A549 (cell line): ENCODE measurements at regions not wholly inside any gene's neighbourhood (a gene's known extent, or its start where the extent isn't known, plus 50 kb on each side); places are given as distances from the start of the nearest gene placed in this dataset.

Experiments used
- ATAC-seq, 2 experiments: fragments of 200-7000 bp in 1 of 2; fragments of >200 bp in 1 of 2; cut with Nextera tagmentation in 1 of 2; cut with Tn5 transposase in 1 of 2; 3 replicates each; pipeline versions ENCODE4 v1.8.0 to v1.9.1; 2018 to 2020; ENCODE audit warnings: mild to moderate bottlenecking in 1 of 2, moderate library complexity in 1 of 2
- CTCF ChIA-PET: fragments of 300-600 bp; sonication (Branson Sonifier 250); formaldehyde crosslinking; extraction: SDS; loops from one replicate; lab custom pipeline; 2021; ENCODE audit warnings: antibody characterized with exemption, inconsistent platforms; lab: Yijun Ruan, JAX
- POLR2A ChIA-PET: fragments of 350-600 bp; formaldehyde crosslinking; extraction: SDS; loops from one replicate; lab custom pipeline; 2021; ENCODE audit warnings: antibody characterized with exemption, inconsistent platforms; lab: Yijun Ruan, JAX
- DNase-seq, 2 experiments: peaks; one replicate each; pipeline versions ENCODE4 v3.0.0 to v3.0.0-alpha.2; 2011 to 2016; ENCODE audit warnings: low read depth in 1 of 2, low spot score in 1 of 2
- FAIRE-seq: peaks from 2 replicates; lab custom pipeline; 2011; peaks lifted over from hg19 to GRCh38; lab: Jason Lieb, UNC
- H3K27ac ChIP-seq, 2 experiments: fragments of >200 bp; sonication (Bioruptor Twin); formaldehyde crosslinking; 3 replicates each; pipeline ENCODE4 v1.5.1; 2016 to 2017
- H3K4me1 ChIP-seq: fragments of >200 bp; sonication (Bioruptor Twin); formaldehyde crosslinking; 3 replicates; pipeline ENCODE4 v1.6.1; 2016
- H3K4me2 ChIP-seq: fragments of >200 bp; sonication (Bioruptor Twin); formaldehyde crosslinking; 3 replicates; pipeline ENCODE4 v1.6.1; 2016
- H3K4me3 ChIP-seq: fragments of >200 bp; sonication (Bioruptor Twin); formaldehyde crosslinking; 3 replicates; pipeline ENCODE4 v1.5.1; 2016
- H3K9me3 ChIP-seq: fragments of >200 bp; sonication (Bioruptor Twin); formaldehyde crosslinking; 3 replicates; pipeline ENCODE4 v1.6.1; 2016
- CEBPB ChIP-seq, 2 experiments: fragments of >200 bp in 1 of 2; sonication (Bioruptor Twin) in 1 of 2; formaldehyde crosslinking in 1 of 2; IDR thresholded peaks; 2 replicates each; pipeline ENCODE4 v1.6.1; 2012 to 2016
- EP300 ChIP-seq, 2 experiments: fragments of >200 bp; sonication (Bioruptor Twin); formaldehyde crosslinking; IDR thresholded peaks; 2 replicates in 1 of 2; 3 replicates in 1 of 2; pipeline ENCODE4 v1.6.1; 2016 to 2017
- FOSL2 ChIP-seq, 2 experiments: fragments of 450-650 bp in 1 of 2; fragments of >200 bp in 1 of 2; sonication (Bioruptor Twin) in 1 of 2; formaldehyde crosslinking; IDR thresholded peaks; 2 replicates each; pipeline versions ENCODE4 v1.5.0 to v1.6.1; 2016 to 2020; ENCODE audit warnings: mild to moderate bottlenecking in 1 of 2, moderate library complexity in 1 of 2
- FOXS1 ChIP-seq: fragments of 250-450 bp; sonication (Bioruptor Pico); IDR thresholded peaks from 2 replicates; pipeline ENCODE4 v1.5.0; 2020; ENCODE audit warnings: mild to moderate bottlenecking, moderate library complexity
- HOXB13 ChIP-seq: fragments of 250-450 bp; sonication (Bioruptor Pico); IDR thresholded peaks from 2 replicates; pipeline ENCODE4 v1.5.0; 2020; ENCODE audit warnings: low read depth, mild to moderate bottlenecking, moderate library complexity
- JUNB ChIP-seq: fragments of >200 bp; sonication (Bioruptor Twin); formaldehyde crosslinking; IDR thresholded peaks from 2 replicates; pipeline ENCODE4 v1.6.1; 2016
- KDM5A ChIP-seq: fragments of 200-600 bp; sonication (generic); IDR thresholded peaks from 2 replicates; pipeline ENCODE4 v1.6.1; 2016; ENCODE audit warnings: antibody characterized with exemption, mild to moderate bottlenecking
- MAFK ChIP-seq: fragments of 450-650 bp; IDR thresholded peaks from 2 replicates; pipeline ENCODE4 v1.6.1; 2014; ENCODE audit not compliant: partially characterized antibody
- MAZ ChIP-seq: fragments of 150-350 bp; IDR thresholded peaks from 2 replicates; pipeline ENCODE4 v1.6.1; 2014; ENCODE audit warnings: antibody characterized with exemption, low read depth, low read length, borderline replicate concordance
- NPAS2 ChIP-seq: fragments of 250-450 bp; sonication (Bioruptor Pico); IDR thresholded peaks from 2 replicates; pipeline ENCODE4 v1.8.0; 2022; ENCODE audit warnings: mild to moderate bottlenecking, moderate library complexity, borderline replicate concordance
- RCOR1 ChIP-seq: fragments of 150-350 bp; IDR thresholded peaks from 2 replicates; pipeline ENCODE4 v1.6.1; 2014; ENCODE audit warnings: antibody characterized with exemption, low read length, low read depth
- RFX5 ChIP-seq: fragments of 450-650 bp; IDR thresholded peaks from 2 replicates; pipeline ENCODE4 v1.7.1; 2014; ENCODE audit warnings: antibody characterized with exemption, mild to moderate bottlenecking, moderate library complexity
- RNF2 ChIP-seq: fragments of 200-600 bp; sonication (generic); IDR thresholded peaks from 2 replicates; pipeline ENCODE4 v1.6.1; 2016; ENCODE audit warnings: low read depth, mild to moderate bottlenecking, antibody characterized with exemption, moderate library complexity, borderline replicate concordance
- TFCP2L1 ChIP-seq: fragments of 250-450 bp; sonication (Bioruptor Pico); IDR thresholded peaks from 2 replicates; pipeline ENCODE4 v1.5.0; 2021; ENCODE audit warnings: mild to moderate bottlenecking
- TP53 ChIP-seq: fragments of 250-450 bp; sonication (Bioruptor Pico); IDR thresholded peaks from 2 replicates; pipeline ENCODE4 v1.5.0; 2021; ENCODE audit warnings: mild to moderate bottlenecking, moderate library complexity
- ZFP36 ChIP-seq: fragments of 450-650 bp; IDR thresholded peaks from 2 replicates; pipeline ENCODE4 v1.6.1; 2014; ENCODE audit warnings: borderline replicate concordance; ENCODE audit not compliant: partially characterized antibody
- ZNF302 ChIP-seq: fragments of 250-450 bp; sonication (Bioruptor Pico); IDR thresholded peaks from 2 replicates; pipeline ENCODE4 v1.9.0; 2021; ENCODE audit warnings: inconsistent platforms, mild to moderate bottlenecking, moderate library complexity
- WGBS: methylation state at CpG from one replicate; pipeline ENCODE4 v1.1.6; 2017; ENCODE audit errors: missing lambda C conversion rate; 5-methylcytosine and 5-hydroxymethylcytosine counted together
- TF ChIP-seq, protein P1 (sequence below): fragments of 450-650 bp; IDR thresholded peaks from 2 replicates; pipeline ENCODE4 v1.6.1; 2014; ENCODE audit warnings: antibody characterized with exemption
- TF ChIP-seq, protein P2 (sequence below): fragments of >200 bp; sonication (Bioruptor Twin); formaldehyde crosslinking; IDR thresholded peaks from 3 replicates; pipeline ENCODE4 v1.6.1; 2016

DNA sequence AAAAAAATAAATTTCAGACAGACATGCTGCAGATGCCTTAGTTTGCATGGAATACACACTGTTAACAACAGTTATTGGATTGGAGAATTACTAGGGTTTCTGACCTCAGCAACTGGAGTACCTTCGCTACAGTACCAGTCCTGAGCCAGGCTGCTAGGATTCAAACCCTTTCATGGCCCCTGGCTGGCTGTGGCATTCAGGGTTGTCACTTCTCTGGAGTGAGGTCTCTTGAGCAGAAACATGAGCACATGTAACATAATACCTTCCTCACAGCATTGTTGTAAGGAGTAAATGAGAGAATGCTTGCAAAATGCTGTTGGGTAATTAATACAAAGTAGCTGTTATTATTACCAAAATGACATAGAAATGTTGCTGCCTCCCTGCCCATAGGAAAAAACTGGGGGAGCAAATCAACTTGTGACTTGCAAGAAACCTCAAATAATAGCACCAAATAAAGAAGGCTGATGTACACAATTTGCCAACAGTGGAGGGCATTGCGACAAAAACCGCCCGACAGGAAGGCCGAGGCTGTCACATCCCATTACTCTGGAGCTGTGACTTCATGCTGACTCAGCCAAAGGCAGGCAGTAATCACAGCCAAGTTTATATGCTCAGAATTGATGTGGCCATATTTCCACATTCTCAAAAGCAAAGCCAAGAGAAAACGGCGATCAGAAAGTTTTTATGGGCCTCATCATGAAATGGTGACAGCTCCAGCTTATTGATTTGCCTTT, 100.4 kb downstream of the RFC3 start:
- peak in 1 of 2 experiments; percentile 26 for DNase-seq
- Histone ChIP-seq H3K9me3 (no peaks in the 10 kb centered on the region), H3K4me2 (peak overlapping the region; percentile 39; the same call in 2 of the 3 replicates), H3K4me1 (peaks cover 8% of the 10 kb centered on the region; the same call in 1 of the 3 replicates), H3K27ac (peak overlapping the region in 1 of 2 experiments; percentile 55; a peak in 3 of 6 replicates), H3K4me3 (no peak overlapping the region)
- TF ChIP-seq MAFK (peak; percentile 92), KDM5A (no peak)
- 61% methylated on average over 7 of the region's 7 CpGs for WGBS
- CTCF ChIA-PET = interaction anchor here (1.0 to 1.2 kb wide), 2 partner anchors 12 to 14 kb away, joined by 3 to 5 read pairs; no protein-coding TSS in a partner anchor
- no peak for FAIRE-seq
- no peak for ATAC-seq
- POLR2A ChIA-PET = no interaction called here

DNA sequence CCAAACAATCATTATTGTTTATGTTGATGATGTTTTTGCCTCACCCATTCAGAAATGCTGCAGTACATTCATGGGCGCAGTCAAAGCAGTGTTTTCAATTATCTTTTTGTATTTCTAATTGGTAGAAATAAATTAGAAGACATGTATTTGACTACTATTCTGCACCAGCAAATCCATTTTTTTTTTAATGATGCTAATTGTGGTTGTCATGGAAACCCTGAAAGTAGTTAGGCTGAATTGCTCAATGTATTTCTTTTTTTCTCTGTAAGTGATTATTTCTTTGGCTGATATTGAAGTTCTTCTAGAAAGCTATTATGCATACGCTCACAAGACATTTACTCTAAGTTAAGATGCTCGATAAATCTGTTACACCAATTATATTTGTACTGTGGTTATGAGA, 101.2 kb downstream of the RFC3 start:
- Histone ChIP-seq H3K9me3 (no peaks in the 10 kb centered on the region), H3K4me2 (no peak overlapping the region), H3K4me3 (no peak overlapping the region), H3K27ac (no peak overlapping the region), H3K4me1 (peaks cover 8% of the 10 kb centered on the region; the same call in 1 of the 3 replicates)
- ATAC-seq (no peak), FAIRE-seq (no peak), DNase-seq (no peak)
- TF ChIP-seq RCOR1 (no peak), FOSL2 (IDR thresholded peaks at IDR 0.05) (no peak), FOSL2 (CRISPR knock-in tag; IDR thresholded peaks at IDR 0.05) (no peak), CEBPB (IDR thresholded peaks at IDR 0.05) (no peak), TFCP2L1 (CRISPR knock-in tag) (no peak), JUNB (no peak), RFX5 (no peak)
- TF ChIP-seq, protein P1, sequence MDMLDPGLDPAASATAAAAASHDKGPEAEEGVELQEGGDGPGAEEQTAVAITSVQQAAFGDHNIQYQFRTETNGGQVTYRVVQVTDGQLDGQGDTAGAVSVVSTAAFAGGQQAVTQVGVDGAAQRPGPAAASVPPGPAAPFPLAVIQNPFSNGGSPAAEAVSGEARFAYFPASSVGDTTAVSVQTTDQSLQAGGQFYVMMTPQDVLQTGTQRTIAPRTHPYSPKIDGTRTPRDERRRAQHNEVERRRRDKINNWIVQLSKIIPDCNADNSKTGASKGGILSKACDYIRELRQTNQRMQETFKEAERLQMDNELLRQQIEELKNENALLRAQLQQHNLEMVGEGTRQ = no peak
- WGBS = 93% methylated on average over 3 of the region's 3 CpGs
- CTCF ChIA-PET = interaction anchor here (1.2 kb wide), 1 partner anchor 11 kb away, joined by 3 read pairs; no protein-coding TSS in a partner anchor
- POLR2A ChIA-PET = no interaction called here

DNA sequence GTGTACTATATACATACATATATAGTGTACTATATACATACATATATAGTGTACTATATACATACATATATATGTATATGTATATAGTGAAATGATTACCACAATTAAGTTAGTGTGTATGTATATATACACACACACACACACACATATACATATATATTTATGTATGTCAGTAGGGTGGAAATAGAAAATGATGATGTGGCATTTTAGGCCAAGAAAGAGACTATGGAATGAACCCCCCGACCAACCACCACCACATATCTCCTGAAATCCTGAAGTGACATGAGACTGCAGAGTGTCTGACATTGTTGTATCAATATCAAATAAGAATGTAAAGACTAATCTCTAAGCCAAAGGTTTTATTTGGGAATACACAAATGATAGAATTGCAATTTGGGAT, 107.6 kb downstream of the RFC3 start:
- ATAC-seq = no peak
- no peaks in the 10 kb centered on the region for H3K4me1 ChIP-seq
- H3K27ac ChIP-seq = no peak overlapping the region
- WGBS = 58% methylated on average over 1 of the region's 1 CpG
- POLR2A ChIA-PET = no interaction called here
- no peak overlapping the region for H3K4me2 ChIP-seq
- H3K9me3 ChIP-seq = no peaks in the 10 kb centered on the region
- H3K4me3 ChIP-seq = no peak overlapping the region
- TF ChIP-seq NPAS2 (CRISPR knock-in tag) (no peak), MAFK (peak; percentile 69), ZNF302 (CRISPR knock-in tag) (no peak), FOXS1 (CRISPR knock-in tag) (no peak), HOXB13 (CRISPR knock-in tag) (no peak), KDM5A (no peak)
- TF ChIP-seq, protein P2, sequence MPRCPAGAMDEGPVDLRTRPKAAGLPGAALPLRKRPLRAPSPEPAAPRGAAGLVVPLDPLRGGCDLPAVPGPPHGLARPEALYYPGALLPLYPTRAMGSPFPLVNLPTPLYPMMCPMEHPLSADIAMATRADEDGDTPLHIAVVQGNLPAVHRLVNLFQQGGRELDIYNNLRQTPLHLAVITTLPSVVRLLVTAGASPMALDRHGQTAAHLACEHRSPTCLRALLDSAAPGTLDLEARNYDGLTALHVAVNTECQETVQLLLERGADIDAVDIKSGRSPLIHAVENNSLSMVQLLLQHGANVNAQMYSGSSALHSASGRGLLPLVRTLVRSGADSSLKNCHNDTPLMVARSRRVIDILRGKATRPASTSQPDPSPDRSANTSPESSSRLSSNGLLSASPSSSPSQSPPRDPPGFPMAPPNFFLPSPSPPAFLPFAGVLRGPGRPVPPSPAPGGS = no peak
- CTCF ChIA-PET = no interaction called here
- no peak for DNase-seq
- FAIRE-seq = no peak

DNA sequence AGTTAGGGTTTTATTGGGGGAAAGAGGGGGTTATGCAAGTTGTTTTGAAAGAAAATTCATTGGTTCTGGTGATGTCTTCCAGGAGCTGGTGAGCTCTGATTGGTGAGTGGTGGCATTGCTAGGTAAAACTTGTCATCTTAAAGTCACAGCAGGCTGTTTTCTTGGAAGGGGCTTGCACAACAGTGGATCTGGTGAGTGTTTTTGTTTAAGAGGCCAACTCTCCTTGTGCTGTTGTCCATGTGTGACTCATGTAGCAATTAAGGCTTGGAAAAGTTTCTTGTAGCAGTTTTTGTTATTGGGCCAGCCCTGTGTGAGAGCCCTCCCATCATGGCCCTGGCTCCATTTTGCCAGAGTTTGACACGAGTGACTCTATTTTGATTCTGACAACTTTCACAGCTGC, 109.4 kb downstream of the RFC3 start:
- Histone ChIP-seq H3K4me1 (no peaks in the 10 kb centered on the region), H3K4me2 (no peak overlapping the region), H3K27ac (no peak overlapping the region), H3K4me3 (no peak overlapping the region), H3K9me3 (no peaks in the 10 kb centered on the region)
- no peak for FAIRE-seq
- WGBS = 88% methylated on average over 1 of the region's 1 CpG
- DNase-seq = peak in 1 of 2 experiments; percentile 16
- POLR2A ChIA-PET = no interaction called here
- TF ChIP-seq ZFP36 (no peak), FOXS1 (CRISPR knock-in tag) (no peak), KDM5A (no peak), CEBPB (IDR thresholded peaks at IDR 0.05) (no peak), TP53 (CRISPR knock-in tag) (no peak), RFX5 (no peak), EP300 (IDR thresholded peaks at IDR 0.05) (no peak), RNF2 (no peak), MAZ (no peak), NPAS2 (CRISPR knock-in tag) (no peak)
- no peak for ATAC-seq
- CTCF ChIA-PET = no interaction called here
